Adrenal gland (tissue), 5 donors: ENCODE measurements at regions not wholly inside any gene's neighbourhood (a gene's known extent, or its start where the extent isn't known, plus 50 kb on each side); places are given as distances from the start of the nearest gene placed in this dataset.

Source experiments
- CTCF ChIP-seq, 6 experiments: fragments of 450-650 bp in 4 of 6; fragments of 200-600 bp in 2 of 6; sonication (generic) in 1 of 6; IDR thresholded peaks; 1 replicate in 5 of 6; 2 replicates in 1 of 6; pipeline versions ENCODE4 v1.5.1 to v1.8.0; 2016 to 2021; ENCODE audit warnings: antibody characterized with exemption in 6 of 6, mild to moderate bottlenecking in 2 of 6, moderate library complexity in 1 of 6
- POLR2A ChIP-seq, 2 donors: fragments of 450-650 bp; IDR thresholded peaks; one replicate each; pipeline ENCODE4 v1.6.1; 2017; ENCODE audit warnings: antibody characterized with exemption in 2 of 2, mild to moderate bottlenecking in 2 of 2, moderate library complexity in 1 of 2
- donor health status: DM: no; HTN: no; CAD: no.

DNA sequence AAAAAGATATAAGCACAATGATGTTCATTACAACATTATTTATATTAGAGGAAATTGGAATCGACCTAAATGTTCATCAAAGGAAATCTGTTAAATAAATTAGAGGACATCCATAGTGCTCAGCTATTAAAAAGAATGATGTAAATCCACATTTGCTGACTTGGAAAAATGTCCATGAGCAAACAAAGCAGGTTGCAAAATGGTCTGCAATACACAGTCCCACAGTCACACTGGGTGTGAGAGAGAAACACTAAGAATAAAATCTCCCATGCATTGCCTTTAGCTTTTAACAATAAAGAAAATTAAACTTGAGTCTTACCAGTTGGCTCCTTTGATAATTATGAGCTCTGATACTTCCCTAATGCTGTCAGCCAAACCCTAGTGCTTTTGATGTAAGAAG is 811.1 kb upstream of the SALL3 start:
- TF ChIP-seq CTCF (IDR thresholded peaks at IDR 0.05) (no peak), POLR2A (IDR thresholded peaks at IDR 0.05) (no peak)
